Epithelial cell of esophagus (primary cell): ENCODE measurements at regions not wholly inside any gene's neighbourhood (a gene's known extent, or its start where the extent isn't known, plus 50 kb on each side); places are given as distances from the start of the nearest gene placed in this dataset.

Experiments used
- DNase-seq: peaks from one replicate; pipeline ENCODE4 v3.0.0; 2010; ENCODE audit warnings: low read depth
- H3K4me3 ChIP-seq: 2 replicates; pipeline ENCODE4 v1.5.1; 2011; ENCODE audit warnings: mild to moderate bottlenecking, low read length, control low read depth
- TF ChIP-seq, protein P1 (sequence below): IDR thresholded peaks from 2 replicates; pipeline ENCODE4 v1.5.1; 2011; ENCODE audit warnings: low read depth, mild to moderate bottlenecking, low read length, control low read depth, inconsistent platforms; ENCODE audit not compliant: insufficient read depth; ENCODE audit errors: missing control alignments

DNA sequence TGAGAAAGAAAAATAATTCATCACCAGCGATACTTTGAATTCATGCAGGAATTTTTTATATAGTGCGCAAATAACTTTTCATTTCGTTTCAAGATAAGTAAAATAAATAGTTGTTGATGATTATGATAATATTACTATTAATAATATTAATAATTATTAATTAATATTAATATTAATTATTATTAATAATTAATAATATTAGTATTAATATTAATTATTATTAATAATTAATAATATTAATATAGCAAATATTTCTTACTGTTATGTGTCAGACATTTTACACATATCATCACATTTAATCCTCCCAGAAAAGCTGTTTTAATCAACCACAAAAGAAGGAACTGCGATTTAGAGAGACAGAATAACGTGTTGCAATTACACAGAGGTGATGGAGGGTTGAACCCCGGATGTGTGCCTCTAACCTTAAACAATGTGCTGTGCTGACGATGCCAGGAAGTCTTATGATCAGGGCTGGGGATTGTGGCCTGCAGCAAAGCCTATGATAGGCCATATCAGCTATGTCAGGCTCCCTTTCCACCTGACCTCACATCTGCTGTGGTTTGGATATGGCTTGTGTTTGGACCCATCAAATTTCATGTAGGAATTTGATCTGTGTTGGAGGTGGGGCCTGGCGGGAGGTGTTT lies 263.5 kb upstream of the NR2F2 start:
- no peak for DNase-seq
- TF ChIP-seq, protein P1, sequence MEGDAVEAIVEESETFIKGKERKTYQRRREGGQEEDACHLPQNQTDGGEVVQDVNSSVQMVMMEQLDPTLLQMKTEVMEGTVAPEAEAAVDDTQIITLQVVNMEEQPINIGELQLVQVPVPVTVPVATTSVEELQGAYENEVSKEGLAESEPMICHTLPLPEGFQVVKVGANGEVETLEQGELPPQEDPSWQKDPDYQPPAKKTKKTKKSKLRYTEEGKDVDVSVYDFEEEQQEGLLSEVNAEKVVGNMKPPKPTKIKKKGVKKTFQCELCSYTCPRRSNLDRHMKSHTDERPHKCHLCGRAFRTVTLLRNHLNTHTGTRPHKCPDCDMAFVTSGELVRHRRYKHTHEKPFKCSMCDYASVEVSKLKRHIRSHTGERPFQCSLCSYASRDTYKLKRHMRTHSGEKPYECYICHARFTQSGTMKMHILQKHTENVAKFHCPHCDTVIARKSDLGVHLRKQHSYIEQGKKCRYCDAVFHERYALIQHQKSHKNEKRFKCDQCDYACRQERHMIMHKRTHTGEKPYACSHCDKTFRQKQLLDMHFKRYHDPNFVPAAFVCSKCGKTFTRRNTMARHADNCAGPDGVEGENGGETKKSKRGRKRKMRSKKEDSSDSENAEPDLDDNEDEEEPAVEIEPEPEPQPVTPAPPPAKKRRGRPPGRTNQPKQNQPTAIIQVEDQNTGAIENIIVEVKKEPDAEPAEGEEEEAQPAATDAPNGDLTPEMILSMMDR = no peak

DNA sequence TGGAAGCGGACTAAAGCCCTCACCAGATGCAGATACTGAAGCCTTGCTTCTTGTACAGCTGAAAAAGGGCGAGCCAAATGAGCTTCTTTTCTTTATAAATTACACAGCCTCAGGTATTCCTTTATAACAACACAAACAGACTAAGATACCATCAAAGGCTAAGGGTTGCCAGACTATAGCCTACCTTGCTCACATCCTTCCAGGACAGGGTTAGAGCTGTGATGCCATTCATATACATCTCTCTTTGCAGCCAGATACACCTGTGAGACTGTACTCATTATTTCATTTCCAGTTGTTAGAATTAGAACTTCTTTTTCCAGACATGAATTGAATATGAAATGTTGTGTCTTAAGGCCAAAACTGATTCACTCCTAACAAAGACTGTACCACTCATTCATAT lies 262.8 kb upstream of the NR2F2 start:
- TF ChIP-seq, protein P1 = no peak
- no peak for DNase-seq
- no peak overlapping the region for H3K4me3 ChIP-seq

More for the DNA sequence above, 263.5 kb upstream of the NR2F2 start:
- H3K4me3 ChIP-seq = no peak overlapping the region

DNA sequence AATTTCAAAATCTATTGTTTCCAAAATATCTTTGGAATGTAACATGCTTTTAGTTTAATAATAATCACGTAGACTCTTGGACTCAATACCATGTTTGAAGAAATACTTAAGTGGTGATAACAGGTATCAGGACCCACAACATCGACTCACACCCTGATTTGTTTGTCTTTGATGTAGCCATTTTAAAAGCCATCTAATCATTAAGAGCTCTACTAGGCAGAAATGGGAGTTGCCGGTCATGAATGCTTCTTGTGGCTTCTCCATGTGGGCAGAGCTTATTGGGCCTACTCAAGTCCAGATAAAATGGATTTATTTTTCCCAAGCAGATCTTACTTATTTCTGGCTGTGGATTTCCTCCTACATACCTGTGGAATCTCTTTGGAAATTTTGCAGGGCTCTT lies 261.6 kb upstream of the NR2F2 start:
- TF ChIP-seq, protein P1 = no peak
- H3K4me3 ChIP-seq = no peak overlapping the region
- DNase-seq = no peak

DNA sequence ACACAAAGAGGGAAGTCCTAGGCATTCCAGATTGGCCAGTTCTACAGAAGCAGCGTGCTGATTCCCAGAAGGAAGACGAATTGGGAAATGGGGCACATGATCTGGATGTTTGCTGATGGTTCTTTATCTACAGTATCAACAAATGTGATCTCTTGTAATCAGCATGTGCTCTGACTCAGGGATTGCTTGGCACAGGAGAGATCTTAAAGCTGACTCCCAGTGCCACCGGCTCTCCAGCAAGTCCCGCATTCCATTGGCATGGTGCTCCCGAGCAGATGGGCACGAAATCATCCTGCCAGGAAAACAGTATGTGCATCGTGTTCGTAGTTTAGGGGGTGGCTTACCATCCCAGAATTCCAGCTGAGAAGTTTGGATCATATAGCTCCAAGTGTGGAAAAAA lies 259.9 kb upstream of the NR2F2 start:
- TF ChIP-seq, protein P1 = no peak
- H3K4me3 ChIP-seq = no peak overlapping the region
- peak; percentile 11 for DNase-seq

DNA sequence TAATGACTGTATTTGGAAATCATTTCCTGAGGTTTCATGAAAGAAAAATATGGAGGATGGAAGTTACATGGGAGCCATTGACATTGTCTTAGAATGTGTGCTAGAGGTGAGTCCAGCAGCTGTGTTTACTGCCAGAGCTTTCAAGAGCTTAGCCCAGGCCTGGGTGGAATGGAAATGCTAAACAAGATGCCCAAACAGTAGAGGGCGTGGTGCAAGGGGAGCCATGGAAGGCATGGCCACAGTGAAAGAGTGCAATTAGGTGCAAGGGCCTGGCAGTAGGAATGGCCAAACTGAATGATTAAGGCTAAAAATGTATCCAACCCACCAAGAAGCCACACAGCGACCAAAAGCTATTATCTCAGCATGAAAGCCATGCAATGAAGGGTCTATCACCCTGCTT lies 257.7 kb upstream of the NR2F2 start:
- DNase-seq = no peak
- no peak overlapping the region for H3K4me3 ChIP-seq
- TF ChIP-seq, protein P1 = no peak

DNA sequence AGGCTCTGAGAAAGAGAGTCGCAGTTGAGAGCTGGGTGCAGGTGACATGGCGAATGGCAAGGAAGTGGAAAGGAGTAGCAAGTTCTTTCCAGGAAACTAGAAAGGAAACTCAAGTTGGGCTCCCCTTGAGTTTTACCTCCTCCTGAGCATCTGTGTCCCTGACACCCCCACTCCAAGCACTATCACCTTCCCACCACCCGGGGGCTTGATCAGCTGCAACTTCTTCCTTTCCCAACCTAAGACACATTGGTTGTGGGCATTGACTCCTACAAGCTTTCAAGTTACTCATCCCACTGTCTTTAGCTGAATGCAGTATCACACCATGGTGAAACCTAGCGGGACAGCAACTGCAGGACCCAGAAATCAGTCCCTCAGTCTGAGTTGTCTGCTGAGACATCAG lies 256.6 kb upstream of the NR2F2 start:
- TF ChIP-seq, protein P1 = no peak
- DNase-seq = no peak
- no peak overlapping the region for H3K4me3 ChIP-seq

DNA sequence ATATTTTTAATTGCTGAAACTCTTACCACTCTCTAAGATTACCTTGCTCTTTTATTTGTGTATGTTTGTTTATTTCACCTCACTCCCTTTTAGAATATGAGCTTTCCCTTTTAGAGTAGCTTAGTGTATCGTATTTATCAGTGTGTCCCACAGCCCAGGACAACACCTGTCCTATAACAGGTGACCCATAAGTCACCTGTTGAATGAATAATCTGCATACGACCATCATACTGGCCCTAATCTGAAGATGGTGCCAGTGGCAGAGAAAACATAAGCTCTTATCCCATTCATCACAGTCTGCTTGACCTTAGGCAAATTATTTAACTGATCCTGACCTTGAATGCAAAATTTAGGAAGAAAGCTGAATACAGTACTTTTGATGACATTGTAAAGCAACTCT lies 254.6 kb upstream of the NR2F2 start:
- TF ChIP-seq, protein P1 = no peak

More for the DNA sequence above, 254.6 kb upstream of the NR2F2 start:
- DNase-seq = no peak
- no peak overlapping the region for H3K4me3 ChIP-seq
